Skeletal muscle tissue (tissue), 3 donors: ENCODE measurements at regions not wholly inside any gene's neighbourhood (a gene's known extent, or its start where the extent isn't known, plus 50 kb on each side); places are given as distances from the start of the nearest gene placed in this dataset.

Experiments
- H3K27ac ChIP-seq: one replicate; pipeline ENCODE4 v1.7.0; 2013; ENCODE audit warnings: mild to moderate bottlenecking, low read depth, low read length, inconsistent platforms
- H3K27me3 ChIP-seq, 3 donors: one replicate each; pipeline ENCODE4 v1.7.0; 2013; ENCODE audit warnings: low read length in 3 of 3; ENCODE audit not compliant: control insufficient read depth in 3 of 3, insufficient read depth in 3 of 3
- H3K36me3 ChIP-seq, 3 donors: one replicate each; pipeline ENCODE4 v1.7.0; 2013; ENCODE audit warnings: low read length in 3 of 3; ENCODE audit not compliant: control insufficient read depth in 3 of 3, insufficient read depth in 3 of 3
- H3K4me1 ChIP-seq, 3 donors: one replicate each; pipeline ENCODE4 v1.7.0; 2013; ENCODE audit warnings: low read length in 3 of 3, mild to moderate bottlenecking in 3 of 3; ENCODE audit not compliant: control insufficient read depth in 3 of 3, insufficient read depth in 3 of 3
- H3K4me3 ChIP-seq, 3 donors: one replicate each; pipeline ENCODE4 v1.7.0; 2013; ENCODE audit warnings: low read length in 3 of 3
- H3K9ac ChIP-seq, 3 donors: one replicate each; pipeline ENCODE4 v1.7.0; 2013; ENCODE audit warnings: low read length in 3 of 3, mild to moderate bottlenecking in 3 of 3, moderate library complexity in 2 of 3, low read depth in 1 of 3
- H3K9me3 ChIP-seq, 3 donors: one replicate each; pipeline ENCODE4 v1.7.0; 2013; ENCODE audit warnings: low read length in 3 of 3; ENCODE audit not compliant: control insufficient read depth in 3 of 3
- donor health status: Osteomylitis.

GRCh38 chr7:124462249-124462648 lies 303.3 kb downstream of the GPR37 start:
- H3K9ac ChIP-seq: no peak overlapping the region
- no peaks in the 10 kb centered on the region for H3K4me1 ChIP-seq
- no peak overlapping the region for H3K27ac ChIP-seq
- H3K36me3 ChIP-seq: no peaks in the 10 kb centered on the region
- no peaks in the 10 kb centered on the region for H3K27me3 ChIP-seq
- no peak overlapping the region for H3K4me3 ChIP-seq
- H3K9me3 ChIP-seq: no peaks in the 10 kb centered on the region

- no peak overlapping the region for H3K4me3 ChIP-seq
These were observed 305.0 kb downstream of the GPR37 start for GRCh38 chr7:124460555-124460954.

DNA sequence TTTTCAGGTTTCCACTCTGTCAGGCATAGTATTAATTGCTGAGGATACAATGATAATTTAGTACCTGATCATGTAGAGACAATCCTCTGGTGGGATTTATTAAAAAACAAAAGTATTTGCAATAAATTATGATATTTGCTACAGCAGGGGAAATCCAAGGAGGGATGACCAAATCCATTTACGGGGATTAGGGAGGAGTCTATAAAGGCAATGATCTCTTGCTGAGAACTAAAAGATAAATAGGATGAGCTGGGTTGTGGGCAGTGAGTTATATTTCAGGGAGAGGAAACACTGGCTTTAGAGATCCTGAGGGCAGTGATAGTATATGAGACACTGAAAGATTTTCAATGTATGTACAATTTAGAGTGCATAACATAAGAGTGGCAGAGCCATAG lies 305.5 kb downstream of the GPR37 start:
- no peak overlapping the region for H3K27ac ChIP-seq
- H3K4me1 ChIP-seq: no peaks in the 10 kb centered on the region
- H3K9me3 ChIP-seq: no peaks in the 10 kb centered on the region
- H3K4me3 ChIP-seq: no peak overlapping the region
- H3K27me3 ChIP-seq: no peaks in the 10 kb centered on the region
- H3K36me3 ChIP-seq: no peaks in the 10 kb centered on the region
- no peak overlapping the region for H3K9ac ChIP-seq

More at GRCh38 chr7:124460555-124460954, 305.0 kb downstream of the GPR37 start:
- Histone ChIP-seq H3K36me3 (no peaks in the 10 kb centered on the region), H3K27me3 (no peaks in the 10 kb centered on the region), H3K9me3 (no peaks in the 10 kb centered on the region), H3K4me1 (no peaks in the 10 kb centered on the region), H3K9ac (no peak overlapping the region), H3K27ac (no peak overlapping the region)

DNA sequence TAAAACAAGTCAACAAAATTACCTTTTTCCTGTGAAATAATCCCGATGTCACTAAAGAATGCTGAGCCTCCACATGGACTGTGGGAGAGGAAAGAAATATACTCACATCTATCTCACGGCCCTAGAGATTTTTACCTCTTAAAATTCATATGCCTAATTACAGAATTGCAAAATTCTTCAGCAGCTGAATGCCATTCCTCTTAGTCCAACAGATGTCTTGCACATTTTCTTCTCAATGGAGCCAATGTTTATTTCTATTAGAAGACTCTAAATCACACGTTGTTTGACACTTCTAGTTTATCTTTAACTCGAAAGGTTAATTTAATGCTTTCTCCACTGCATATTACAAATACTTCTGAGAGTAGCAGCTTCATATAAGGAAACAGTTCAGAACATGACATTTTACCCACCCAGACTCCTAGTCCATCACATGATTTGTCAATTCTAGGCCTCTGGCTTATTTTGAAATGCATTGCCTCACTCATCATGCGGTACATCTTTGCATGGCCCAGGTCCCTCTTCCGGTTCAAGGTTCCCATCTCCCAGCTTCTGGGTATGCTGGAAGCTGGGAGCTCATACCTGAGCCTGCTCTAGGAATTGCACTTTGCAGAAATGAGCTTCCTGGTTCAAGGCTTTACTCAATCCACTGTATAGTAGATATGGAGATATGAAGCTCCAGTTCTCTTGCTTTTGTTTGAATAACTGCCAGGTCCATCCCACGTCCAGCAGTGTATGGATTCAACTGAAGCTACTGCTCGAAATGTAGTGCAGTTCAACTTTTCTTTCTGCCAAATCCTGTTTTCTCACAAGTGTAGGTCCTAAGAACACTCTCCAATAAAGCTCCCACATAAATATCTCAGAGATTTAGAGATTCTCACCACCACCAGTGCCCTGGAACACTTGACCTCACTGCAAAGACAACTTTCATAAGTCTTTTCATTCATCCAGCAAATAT lies 306.2 kb downstream of the GPR37 start:
- no peak overlapping the region for H3K9ac ChIP-seq

GRCh38 chr7:124457841-124458240 lies 307.8 kb downstream of the GPR37 start:
- no peaks in the 10 kb centered on the region for H3K36me3 ChIP-seq
- no peak overlapping the region for H3K27ac ChIP-seq
- H3K9ac ChIP-seq: no peak overlapping the region
- no peaks in the 10 kb centered on the region for H3K4me1 ChIP-seq
- no peak overlapping the region for H3K4me3 ChIP-seq
- H3K9me3 ChIP-seq: no peaks in the 10 kb centered on the region
- no peaks in the 10 kb centered on the region for H3K27me3 ChIP-seq

More for the DNA sequence above, 306.2 kb downstream of the GPR37 start:
- Histone ChIP-seq H3K9me3 (no peaks in the 10 kb centered on the region), H3K36me3 (no peaks in the 10 kb centered on the region), H3K27me3 (no peaks in the 10 kb centered on the region), H3K4me1 (no peaks in the 10 kb centered on the region), H3K4me3 (no peak overlapping the region), H3K27ac (no peak overlapping the region)

GRCh38 chr7:124456286-124456685 lies 309.3 kb downstream of the GPR37 start:
- Histone ChIP-seq H3K36me3 (no peaks in the 10 kb centered on the region), H3K27ac (no peak overlapping the region), H3K4me1 (no peaks in the 10 kb centered on the region), H3K9me3 (no peaks in the 10 kb centered on the region), H3K9ac (no peak overlapping the region), H3K27me3 (no peaks in the 10 kb centered on the region), H3K4me3 (no peak overlapping the region)

DNA sequence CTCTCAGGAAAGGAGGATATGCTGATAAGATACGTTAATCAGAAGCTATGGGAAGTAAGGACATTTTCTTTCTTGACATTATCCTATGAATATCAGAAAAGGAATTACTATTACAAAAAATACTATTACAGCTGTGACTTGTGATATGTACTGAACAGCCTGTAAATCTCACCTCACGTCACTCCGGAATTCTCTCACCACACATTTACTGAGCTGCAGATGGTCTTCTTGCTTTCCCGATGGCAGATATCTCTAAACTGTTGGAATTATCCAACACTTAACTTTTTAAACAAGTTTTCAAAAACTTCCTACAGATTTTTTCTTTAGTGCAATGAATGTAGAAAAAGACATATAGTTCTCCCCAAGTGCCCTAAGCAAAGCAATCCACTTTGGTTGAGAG lies 313.4 kb downstream of the GPR37 start:
- H3K4me3 ChIP-seq: no peak overlapping the region
- no peaks in the 10 kb centered on the region for H3K4me1 ChIP-seq
- no peak overlapping the region for H3K27ac ChIP-seq
- no peaks in the 10 kb centered on the region for H3K36me3 ChIP-seq
- no peaks in the 10 kb centered on the region for H3K27me3 ChIP-seq
- no peak overlapping the region for H3K9ac ChIP-seq
- H3K9me3 ChIP-seq: no peaks in the 10 kb centered on the region

GRCh38 chr7:124449896-124450295 lies 315.7 kb downstream of the GPR37 start:
- Histone ChIP-seq H3K9ac (no peak overlapping the region), H3K27me3 (no peaks in the 10 kb centered on the region), H3K36me3 (no peaks in the 10 kb centered on the region), H3K27ac (no peak overlapping the region), H3K4me3 (no peak overlapping the region), H3K9me3 (no peaks in the 10 kb centered on the region), H3K4me1 (no peaks in the 10 kb centered on the region)

GRCh38 chr7:124444696-124445480 lies 320.7 kb downstream of the GPR37 start:
- H3K27ac ChIP-seq: no peak overlapping the region
- H3K9me3 ChIP-seq: no peaks in the 10 kb centered on the region
- no peak overlapping the region for H3K4me3 ChIP-seq
- H3K9ac ChIP-seq: no peak overlapping the region
- no peaks in the 10 kb centered on the region for H3K27me3 ChIP-seq
- no peaks in the 10 kb centered on the region for H3K4me1 ChIP-seq
- no peaks in the 10 kb centered on the region for H3K36me3 ChIP-seq

DNA sequence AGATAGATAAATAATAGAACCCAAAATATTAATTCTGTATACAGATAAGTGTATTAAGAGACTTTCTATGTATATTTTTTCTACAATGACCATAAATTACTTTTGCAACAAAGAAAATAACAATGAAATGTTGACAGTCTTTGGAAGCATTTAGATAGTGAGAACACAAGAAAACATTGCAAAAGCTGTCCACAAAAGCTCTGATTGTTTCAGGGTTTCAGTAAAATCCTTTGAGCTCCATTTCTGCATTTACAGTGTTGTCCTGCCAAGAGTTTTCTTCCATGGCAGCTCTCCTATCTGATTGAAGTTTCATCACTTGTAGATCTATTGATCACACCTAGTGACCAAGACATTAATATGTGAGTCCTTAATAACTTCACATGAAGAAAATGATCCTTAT lies 321.8 kb downstream of the GPR37 start:
- no peak overlapping the region for H3K4me3 ChIP-seq
- H3K9me3 ChIP-seq: no peaks in the 10 kb centered on the region
- H3K9ac ChIP-seq: no peak overlapping the region
- no peaks in the 10 kb centered on the region for H3K4me1 ChIP-seq
- H3K36me3 ChIP-seq: no peaks in the 10 kb centered on the region
- no peaks in the 10 kb centered on the region for H3K27me3 ChIP-seq
- no peak overlapping the region for H3K27ac ChIP-seq
